Endodermal cell (in vitro differentiated cells): ENCODE measurements at regions not wholly inside any gene's neighbourhood (a gene's known extent, or its start where the extent isn't known, plus 50 kb on each side); places are given as distances from the start of the nearest gene placed in this dataset.

Experiments used
- DNase-seq: peaks from one replicate; pipeline ENCODE4 v3.0.0-alpha.2; 2017
- H3K27ac ChIP-seq: 2 replicates; pipeline ENCODE4 v1.5.1; 2013; ENCODE audit warnings: mild to moderate bottlenecking, low read depth, low read length, moderate library complexity
- H3K27me3 ChIP-seq: 2 replicates; pipeline ENCODE4 v1.6.1; 2013; ENCODE audit warnings: mild to moderate bottlenecking, low read length, moderate library complexity; ENCODE audit not compliant: insufficient read depth, control insufficient read depth, poor library complexity, severe bottlenecking
- H3K36me3 ChIP-seq: 2 replicates; pipeline ENCODE4 v1.7.0; 2013; ENCODE audit warnings: mild to moderate bottlenecking, low read length, moderate library complexity; ENCODE audit not compliant: control insufficient read depth, insufficient read depth
- H3K4me1 ChIP-seq: one replicate; pipeline ENCODE4 v1.7.0; 2013; ENCODE audit warnings: low read length; ENCODE audit not compliant: control insufficient read depth, insufficient read depth
- H3K4me3 ChIP-seq: 2 replicates; pipeline ENCODE4 v1.5.1; 2013; ENCODE audit warnings: mild to moderate bottlenecking, low read length, moderate library complexity
- H3K9ac ChIP-seq: 2 replicates; pipeline ENCODE4 v1.6.1; 2013; ENCODE audit warnings: mild to moderate bottlenecking, low read length, moderate library complexity; ENCODE audit not compliant: poor library complexity, severe bottlenecking; ENCODE audit errors: extremely low read depth
- H3K9me3 ChIP-seq: 2 replicates; pipeline ENCODE4 v1.6.1; 2013; ENCODE audit warnings: mild to moderate bottlenecking, low read length, moderate library complexity; ENCODE audit not compliant: control insufficient read depth
- H3K27ac Mint-ChIP-seq: 2 replicates; pipeline ENCODE4 v1.8.0; 2020; ENCODE audit warnings: mixed read lengths
- H3K27me3 Mint-ChIP-seq: 2 replicates; pipeline ENCODE4 v1.8.0; 2021; ENCODE audit warnings: mild to moderate bottlenecking, mixed read lengths; ENCODE audit not compliant: insufficient read depth
- H3K36me3 Mint-ChIP-seq: 2 replicates; pipeline ENCODE4 v1.8.0; 2020; ENCODE audit warnings: low read depth, mixed read lengths
- H3K4me1 Mint-ChIP-seq: 2 replicates; pipeline ENCODE4 v1.8.0; 2020; ENCODE audit warnings: mixed read lengths
- H3K4me3 Mint-ChIP-seq: 2 replicates; pipeline ENCODE4 v1.8.0; 2020; ENCODE audit warnings: mild to moderate bottlenecking, moderate library complexity, mixed read lengths
- H3K9me3 Mint-ChIP-seq: 2 replicates; pipeline ENCODE4 v1.8.0; 2020; ENCODE audit warnings: mild to moderate bottlenecking, mixed read lengths
- CTCF ChIP-seq: fragments of 200-600 bp; sonication (generic); conservative IDR thresholded peaks from 2 replicates; pipeline ENCODE4 v1.5.0; 2021; ENCODE audit warnings: antibody characterized with exemption, mild to moderate bottlenecking
- WGBS, 2 experiments: methylation state at CpG; one replicate each; pipeline versions ENCODE4 v1.1.5 to v1.1.7; 2013; ENCODE audit warnings: missing lambda C conversion rate in 2 of 2, mixed read lengths in 1 of 2; ENCODE audit not compliant: insufficient coverage in 1 of 2, insufficient read length in 1 of 2; 5-methylcytosine and 5-hydroxymethylcytosine counted together

GRCh38 chr1:4086085-4086850 lies 186.2 kb upstream of the C1orf174 start:
- Histone ChIP-seq H3K9ac (no peak overlapping the region), H3K27ac (no peak overlapping the region), H3K9me3 (peaks cover 1% of the 10 kb centered on the region), H3K4me1 (peaks cover 10% of the 10 kb centered on the region), H3K27me3 (no peaks in the 10 kb centered on the region), H3K4me3 (no peak overlapping the region), H3K36me3 (no peaks in the 10 kb centered on the region)
- Mint-ChIP-seq H3K27ac (no peak overlapping the region), H3K27me3 (no peaks in the 10 kb centered on the region), H3K4me3 (no peak overlapping the region), H3K4me1 (peaks cover 6% of the 10 kb centered on the region), H3K9me3 (peaks cover 1% of the 10 kb centered on the region), H3K36me3 (no peaks in the 10 kb centered on the region)
- TF ChIP-seq CTCF = no peak
- no peak for DNase-seq
- WGBS, 2 experiments = 93 to 95% methylated on average over 7 to 14 of the region's 14 CpGs

GRCh38 chr1:4086921-4087320 lies 186.8 kb upstream of the C1orf174 start:
- no peak for TF ChIP-seq CTCF
- Mint-ChIP-seq H3K4me3 (no peak overlapping the region), H3K27ac (no peak overlapping the region), H3K27me3 (no peaks in the 10 kb centered on the region), H3K9me3 (peaks cover 7% of the 10 kb centered on the region), H3K4me1 (peaks cover 6% of the 10 kb centered on the region), H3K36me3 (no peaks in the 10 kb centered on the region)
- WGBS, 2 experiments = 92% methylated on average over 4 of the region's 4 CpGs; no CpG with 5 or more reads in 1 of the 2 experiments
- no peak for DNase-seq
- Histone ChIP-seq H3K9ac (no peak overlapping the region), H3K9me3 (no peaks in the 10 kb centered on the region), H3K4me1 (peaks cover 10% of the 10 kb centered on the region), H3K36me3 (no peaks in the 10 kb centered on the region), H3K27me3 (no peaks in the 10 kb centered on the region), H3K4me3 (no peak overlapping the region), H3K27ac (no peak overlapping the region)

- 62 to 79% methylated on average over 5 to 9 of the region's 9 CpGs for WGBS, 2 experiments
- H3K36me3 ChIP-seq = no peaks in the 10 kb centered on the region
- peaks cover 10% of the 10 kb centered on the region for H3K4me1 ChIP-seq
- no peak overlapping the region for H3K27ac ChIP-seq
- H3K27me3 Mint-ChIP-seq = no peaks in the 10 kb centered on the region
- no peak overlapping the region for H3K9ac ChIP-seq
- no peak overlapping the region for H3K27ac Mint-ChIP-seq
- H3K4me3 ChIP-seq = no peak overlapping the region
- peaks cover 14% of the 10 kb centered on the region for H3K9me3 Mint-ChIP-seq
- H3K4me3 Mint-ChIP-seq = no peak overlapping the region
- no peaks in the 10 kb centered on the region for H3K27me3 ChIP-seq
- no peaks in the 10 kb centered on the region for H3K36me3 Mint-ChIP-seq
- no peak for TF ChIP-seq CTCF
- no peaks in the 10 kb centered on the region for H3K9me3 ChIP-seq
- DNase-seq = no peak
- H3K4me1 Mint-ChIP-seq = peaks cover 6% of the 10 kb centered on the region
Observed at GRCh38 chr1:4087530-4088420, 187.7 kb upstream of the C1orf174 start.
